GM18517 (cell line): ENCODE measurements at regions not wholly inside any gene's neighbourhood (a gene's known extent, or its start where the extent isn't known, plus 50 kb on each side); places are given as distances from the start of the nearest gene placed in this dataset.
"Not testable (repeated sequence)": the region's sequence is repeated elsewhere in the genome, so short reads cannot be mapped to it uniquely, and the experiment has no call there.

ENCODE experiments used
- ATAC-seq: cut with Tn5 transposase; IDR thresholded peaks from one replicate; pipeline ENCODE4 v1.9.1; 2021; ENCODE audit warnings: mild to moderate bottlenecking, moderate library complexity; ENCODE audit not compliant: unreplicated experiment

DNA sequence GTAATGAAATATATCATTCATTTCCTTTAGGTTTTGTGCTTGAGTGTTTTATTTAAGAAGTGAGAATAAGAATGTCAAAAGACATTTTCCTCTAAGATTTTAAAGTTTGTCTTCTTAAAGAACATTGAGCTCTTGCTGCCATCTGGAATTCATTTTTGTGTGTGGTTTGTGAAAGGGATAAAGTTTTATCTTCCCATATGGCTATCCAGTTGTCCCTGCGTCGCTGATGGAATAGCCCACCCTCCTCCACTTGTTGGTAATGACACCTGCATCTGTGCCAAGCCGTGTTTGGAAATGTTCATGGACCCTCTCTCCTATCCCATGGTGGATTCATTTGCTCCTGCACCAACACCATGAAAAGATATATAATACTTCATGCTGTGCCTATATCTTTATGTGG is 901.5 kb downstream of the BRD1 start:
- no peak for ATAC-seq

DNA sequence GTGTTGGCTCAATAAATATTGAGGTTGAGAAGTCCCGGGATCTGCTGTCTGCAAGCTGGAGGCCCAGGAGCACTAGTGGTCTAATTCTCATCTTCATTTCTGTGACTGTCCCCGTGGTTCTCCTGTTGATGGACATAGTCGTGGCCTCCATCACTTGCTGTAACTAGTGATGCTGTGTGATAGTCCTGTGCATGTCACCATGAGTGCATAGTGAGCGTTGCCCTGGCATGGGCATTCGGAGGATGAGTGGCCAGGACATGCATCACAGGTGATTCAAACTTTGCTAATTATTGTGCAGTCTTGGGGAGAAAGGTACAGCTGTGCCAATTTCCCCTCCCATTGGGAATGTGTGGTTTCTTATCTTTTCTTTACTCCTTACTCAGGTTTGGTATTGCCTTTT is 902.2 kb downstream of the BRD1 start:
- ATAC-seq: no peak

DNA sequence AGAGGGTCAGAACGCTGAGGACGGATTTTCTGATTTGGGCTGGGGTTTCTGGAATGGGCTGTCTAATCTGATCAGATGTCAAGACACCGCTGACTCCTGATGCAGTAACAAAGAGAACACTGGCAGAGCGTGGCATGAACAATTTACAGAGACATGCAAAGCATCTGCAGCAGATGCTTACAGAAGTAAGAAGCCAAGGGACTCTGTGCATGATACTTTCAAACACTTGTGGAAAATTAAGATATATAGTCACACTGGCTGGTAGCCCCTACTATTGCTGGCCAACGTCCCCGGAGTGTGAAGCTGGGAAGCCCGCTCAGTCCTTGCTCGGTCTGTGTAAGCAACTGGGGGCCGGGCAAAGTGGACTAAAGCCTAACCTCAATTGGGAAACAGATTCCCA is 903.7 kb downstream of the BRD1 start:
- no peak for ATAC-seq

DNA sequence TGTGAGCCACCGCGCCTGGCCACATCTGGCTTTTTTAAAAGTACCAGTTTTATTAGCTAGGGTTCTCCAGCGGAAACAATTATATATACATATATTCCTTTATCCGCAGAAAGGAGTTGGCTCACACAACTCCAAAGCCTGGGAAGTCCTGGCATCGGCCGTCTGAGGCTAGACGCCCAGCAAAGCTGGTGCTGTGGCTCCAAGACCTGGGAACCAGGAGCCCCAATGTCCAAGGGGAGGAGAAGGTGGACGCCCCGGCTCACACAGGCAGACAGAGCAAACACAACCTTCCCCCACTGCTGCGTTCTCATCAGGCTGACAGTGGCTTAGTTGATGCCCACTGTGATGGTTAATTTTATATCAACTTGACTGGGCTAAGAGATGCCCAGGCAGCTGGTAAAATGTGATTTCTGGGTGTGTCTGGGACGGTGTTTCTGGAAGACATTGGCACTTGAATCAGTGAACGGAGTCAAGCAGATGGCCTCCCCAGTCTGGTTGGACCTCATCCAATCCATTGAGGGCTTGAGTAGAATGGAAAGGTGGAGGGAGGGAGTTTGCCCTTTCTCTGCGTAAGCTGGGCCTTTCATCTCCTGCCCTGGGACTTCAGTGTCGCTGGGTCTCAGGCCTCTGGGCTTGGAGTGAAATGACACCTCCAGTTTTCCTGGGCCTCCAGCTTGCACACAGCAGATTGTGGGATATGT is 904.4 kb downstream of the BRD1 start:
- no peak for ATAC-seq

DNA sequence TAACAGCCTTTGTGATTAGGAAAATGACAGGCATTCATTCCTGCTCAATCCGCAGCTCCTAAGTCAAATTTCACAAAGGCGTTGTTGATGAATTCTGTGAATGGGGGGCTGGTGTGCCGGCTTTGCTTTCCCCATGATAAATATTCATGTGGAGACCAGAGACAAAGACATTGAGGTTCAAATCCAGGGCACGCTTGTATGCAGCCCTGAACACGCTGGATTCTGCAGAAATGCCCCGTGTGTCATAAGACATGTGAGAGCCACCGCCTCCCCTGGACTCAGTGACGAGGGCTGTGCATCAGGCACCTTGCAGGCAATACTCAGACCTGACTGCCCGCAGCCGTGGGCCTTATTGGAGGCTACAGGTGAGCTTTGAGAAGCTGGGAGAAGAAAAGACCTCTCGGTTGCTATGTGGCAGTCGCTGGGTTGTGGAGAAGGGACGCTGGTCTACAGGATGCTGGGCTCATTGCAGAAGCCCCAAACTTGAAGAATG is 906.2 kb downstream of the BRD1 start:
- no peak for ATAC-seq

DNA sequence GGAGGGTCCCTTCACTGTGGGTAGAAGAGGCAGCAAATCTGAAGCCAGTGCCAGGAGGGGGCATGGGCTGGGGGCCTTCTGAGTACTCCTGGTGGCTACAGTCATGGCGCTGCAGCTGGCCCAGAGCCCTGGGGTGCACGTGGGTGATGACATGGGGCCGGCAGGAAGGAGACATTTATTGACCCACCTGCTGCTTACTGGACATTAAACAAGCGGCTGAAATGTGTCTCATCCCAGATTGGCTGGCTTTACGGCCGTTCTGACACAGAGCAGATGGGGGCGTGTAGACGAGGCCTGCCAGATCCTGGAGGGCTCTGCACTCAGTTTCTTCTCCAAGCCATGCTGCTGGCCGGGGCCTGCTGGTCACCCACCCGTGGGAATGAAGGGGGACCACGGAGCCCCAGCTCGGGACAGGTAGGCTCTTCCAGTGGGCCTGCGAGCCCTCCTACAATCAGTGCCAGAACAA is 906.9 kb downstream of the BRD1 start:
- ATAC-seq: no peak

DNA sequence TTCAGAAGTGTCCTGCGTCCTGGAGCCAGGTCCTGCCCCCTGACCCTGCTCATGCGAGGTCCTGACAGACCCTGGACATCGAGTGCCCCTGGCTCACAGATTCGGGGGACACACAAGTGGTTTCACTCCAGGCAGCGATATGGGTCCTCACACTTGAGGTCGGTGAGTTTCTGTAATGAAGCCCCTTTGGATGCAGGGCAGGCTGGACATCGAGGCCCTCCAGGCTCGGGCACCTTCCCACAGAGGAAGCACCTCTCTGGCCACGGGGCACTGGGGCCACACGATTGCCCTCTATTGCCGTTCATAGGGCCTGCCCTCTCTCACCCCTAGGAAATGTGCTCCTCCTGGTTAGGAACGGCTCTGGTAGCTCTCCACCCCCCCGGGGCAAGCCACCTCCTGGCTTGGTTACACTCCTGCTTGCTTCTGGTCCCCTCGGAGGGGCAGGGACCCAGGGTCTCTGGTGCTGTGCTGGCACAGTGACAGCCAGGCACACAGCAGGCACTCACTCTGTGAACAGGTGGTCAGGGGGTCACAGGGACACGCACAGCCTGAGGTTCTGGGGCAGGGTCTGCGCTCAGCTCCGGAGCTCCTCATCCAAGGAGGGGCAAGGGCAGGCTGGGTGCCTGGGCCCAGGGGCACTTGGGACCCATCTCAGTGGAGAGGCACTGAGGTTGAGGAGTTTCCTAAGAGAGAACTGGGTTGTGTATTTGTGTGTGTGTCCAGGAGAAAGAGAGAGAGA is 907.7 kb downstream of the BRD1 start:
- ATAC-seq: no peak

DNA sequence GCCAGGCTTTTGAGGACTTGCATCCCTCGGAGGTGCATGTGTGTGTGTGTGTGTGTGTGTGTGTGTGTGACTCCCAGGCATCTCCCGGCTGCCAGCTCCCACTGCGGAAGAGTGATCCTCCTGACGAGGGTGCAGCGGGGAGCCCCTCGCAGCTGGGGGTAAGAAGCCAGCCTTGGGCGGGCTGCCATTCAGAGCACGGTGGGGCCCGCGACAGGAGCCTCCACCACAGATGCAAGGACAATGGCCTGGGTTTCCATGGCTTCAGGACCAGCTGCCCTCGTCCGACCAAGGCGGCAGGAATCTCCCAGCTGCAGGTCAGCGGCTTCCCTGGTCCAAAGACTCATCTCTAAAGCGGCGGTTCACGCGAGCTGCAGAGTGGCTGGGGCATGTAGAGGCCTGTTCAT is 908.5 kb downstream of the BRD1 start:
- ATAC-seq: no peak

DNA sequence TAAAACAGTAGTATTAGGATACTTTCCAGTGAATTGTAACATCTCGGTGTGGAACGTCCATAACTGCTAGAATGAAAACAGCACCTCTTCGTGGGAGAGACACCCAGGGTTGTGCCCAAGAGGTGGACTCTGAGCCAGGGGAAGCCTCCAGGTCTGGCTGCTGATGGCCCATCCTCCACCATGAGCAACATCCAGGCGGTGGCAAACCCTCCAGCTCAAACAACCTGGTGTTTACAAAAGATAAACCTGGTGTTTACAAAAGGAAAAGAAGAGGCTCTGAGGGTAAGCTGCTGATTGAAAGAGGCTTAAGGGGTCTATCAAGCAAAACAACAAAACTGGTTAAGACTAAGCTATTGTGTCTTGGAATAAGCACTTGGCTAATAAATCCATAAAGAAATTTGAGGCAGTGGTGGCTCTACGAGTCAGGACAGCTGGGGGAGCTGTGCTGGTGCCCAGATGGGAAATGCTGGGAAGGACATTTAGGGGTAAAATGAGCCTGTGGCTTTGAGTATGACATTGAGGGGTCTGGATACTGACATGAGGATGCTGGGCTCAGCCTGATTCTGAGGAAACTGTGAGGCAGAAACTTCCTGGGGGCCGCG is 909.0 kb downstream of the BRD1 start:
- no peak for ATAC-seq

DNA sequence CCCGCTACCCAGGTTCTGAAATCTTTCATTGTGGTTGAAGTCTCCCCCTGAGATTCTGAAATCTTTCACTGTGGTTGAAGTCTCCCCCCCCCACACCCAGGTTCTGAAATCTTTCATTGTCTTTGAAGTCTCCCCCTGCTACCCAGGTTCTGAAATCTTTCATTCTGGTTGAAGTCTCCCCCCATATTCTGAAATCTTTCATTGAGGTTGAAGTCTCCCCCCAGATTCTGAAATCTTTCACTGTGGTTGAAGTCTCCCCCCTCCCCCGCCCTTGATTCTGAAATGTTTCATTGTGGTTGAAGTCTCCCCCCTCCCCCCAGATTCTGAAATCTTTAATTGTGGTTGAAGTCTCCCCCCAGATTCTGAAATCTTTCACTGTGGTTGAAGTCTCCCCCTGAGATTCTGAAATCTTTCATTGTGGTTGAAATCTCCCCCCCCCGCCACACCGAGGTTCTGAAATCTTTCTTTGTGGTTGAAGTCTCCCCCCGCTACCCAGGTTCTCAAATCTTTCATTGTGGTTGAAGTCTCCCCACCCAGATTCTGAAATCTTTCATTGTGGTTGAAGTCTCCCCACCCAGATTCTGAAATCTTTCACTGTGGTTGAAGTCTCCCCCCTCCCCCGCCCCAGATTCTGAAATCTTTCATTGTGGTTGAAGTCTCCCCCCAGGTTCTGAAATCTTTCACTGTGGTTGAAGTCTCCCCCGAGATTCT is 915.2 kb downstream of the BRD1 start:
- ATAC-seq: not testable (repeated sequence)

DNA sequence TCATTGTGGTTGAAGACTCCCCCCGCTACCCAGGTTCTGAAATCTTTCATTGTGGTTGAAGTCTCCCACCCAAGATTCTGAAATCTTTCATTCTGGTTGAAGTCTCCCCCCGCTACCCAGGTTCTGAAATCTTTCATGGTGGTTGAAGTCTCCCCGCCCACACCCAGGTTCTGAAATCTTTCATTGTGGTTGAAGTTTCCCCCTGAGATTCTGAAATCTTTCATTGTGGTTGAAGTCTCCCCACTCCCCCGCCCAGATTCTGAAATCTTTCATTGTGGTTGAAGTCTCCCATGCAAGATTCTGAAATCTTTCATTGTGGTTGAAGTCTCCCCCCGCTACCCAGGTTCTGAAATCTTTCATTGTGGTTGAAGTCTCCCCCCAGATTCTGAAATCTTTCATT is 916.0 kb downstream of the BRD1 start:
- not testable (repeated sequence) for ATAC-seq

DNA sequence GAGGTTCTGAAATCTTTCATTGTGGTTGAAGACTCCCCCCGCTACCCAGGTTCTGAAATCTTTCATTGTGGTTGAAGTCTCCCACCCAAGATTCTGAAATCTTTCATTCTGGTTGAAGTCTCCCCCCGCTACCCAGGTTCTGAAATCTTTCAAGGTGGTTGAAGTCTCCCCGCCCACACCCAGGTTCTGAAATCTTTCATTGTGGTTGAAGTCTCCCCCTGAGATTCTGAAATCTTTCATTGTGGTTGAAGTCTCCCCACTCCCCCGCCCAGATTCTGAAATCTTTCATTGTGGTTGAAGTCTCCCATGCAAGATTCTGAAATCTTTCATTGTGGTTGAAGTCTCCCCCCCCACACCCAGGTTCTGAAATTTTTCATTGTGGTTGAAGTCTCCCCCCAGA is 916.6 kb downstream of the BRD1 start:
- ATAC-seq: not testable (repeated sequence)

DNA sequence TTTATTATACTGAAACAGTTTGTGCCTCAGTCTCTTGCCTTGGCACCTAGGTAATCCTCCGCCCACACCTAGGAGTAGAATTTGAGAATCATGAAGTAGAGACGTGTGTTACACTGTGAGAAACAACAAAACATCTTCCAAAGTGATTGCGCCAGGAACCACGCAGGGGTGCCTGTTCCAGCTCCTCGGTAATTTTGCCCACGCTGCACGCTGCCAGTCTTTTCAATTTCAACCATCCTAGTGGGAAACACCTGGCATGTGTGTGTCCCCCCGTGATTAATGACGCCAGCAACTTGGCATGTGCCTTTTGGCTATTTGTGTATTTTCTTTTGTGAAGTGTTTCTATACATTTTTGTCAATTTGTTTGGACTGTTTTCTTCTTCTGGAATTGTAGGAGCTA is 919.1 kb downstream of the BRD1 start:
- ATAC-seq: no peak

DNA sequence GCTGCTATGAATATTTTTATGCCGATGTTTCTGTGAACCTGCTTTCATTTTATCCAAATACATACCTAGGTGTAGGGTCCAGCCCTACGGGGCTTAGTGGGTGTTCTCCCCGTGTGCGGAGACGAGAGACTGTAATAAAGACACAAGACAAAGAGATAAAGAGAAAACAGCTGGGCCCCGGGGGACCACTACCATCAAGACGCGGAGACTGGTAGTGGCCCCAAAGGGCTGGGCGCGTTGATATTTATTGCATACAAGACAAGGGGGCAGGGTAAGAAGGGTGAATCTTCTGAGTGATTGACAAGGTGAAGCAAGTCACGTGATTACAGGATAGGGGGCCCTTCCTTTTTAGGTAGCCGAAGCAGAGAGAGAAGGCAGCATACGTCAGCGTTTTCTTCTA is 920.1 kb downstream of the BRD1 start:
- ATAC-seq: no peak

DNA sequence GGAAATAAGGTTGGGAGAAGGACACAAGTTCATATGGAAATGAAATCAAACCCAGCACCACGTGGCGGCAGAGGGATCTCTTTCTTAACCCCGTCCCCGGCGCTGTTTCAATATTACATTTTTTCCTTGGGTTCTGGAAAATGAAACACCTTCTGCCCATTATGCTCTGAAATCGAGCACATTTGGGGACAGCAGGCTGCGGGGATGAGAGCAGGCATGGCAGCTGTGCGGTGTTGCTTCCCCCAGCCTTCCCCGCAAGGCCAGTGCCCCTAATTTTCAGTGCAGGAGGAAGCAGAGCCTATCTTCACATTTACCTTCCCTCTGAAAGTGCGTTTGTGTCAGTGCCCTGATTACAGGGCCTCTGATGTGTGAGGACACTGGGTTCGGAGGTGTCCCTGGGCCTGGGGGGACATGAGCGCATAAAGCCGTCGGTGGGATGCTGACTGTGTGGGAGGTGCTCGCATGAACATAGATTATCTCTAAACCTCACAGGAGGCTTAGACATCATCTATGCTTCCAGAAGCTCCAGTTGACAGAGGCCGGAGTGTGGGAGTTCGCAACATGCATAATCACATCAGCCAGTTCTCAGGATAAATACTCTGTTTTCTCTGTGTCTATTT is 921.3 kb downstream of the BRD1 start:
- ATAC-seq: no peak

DNA sequence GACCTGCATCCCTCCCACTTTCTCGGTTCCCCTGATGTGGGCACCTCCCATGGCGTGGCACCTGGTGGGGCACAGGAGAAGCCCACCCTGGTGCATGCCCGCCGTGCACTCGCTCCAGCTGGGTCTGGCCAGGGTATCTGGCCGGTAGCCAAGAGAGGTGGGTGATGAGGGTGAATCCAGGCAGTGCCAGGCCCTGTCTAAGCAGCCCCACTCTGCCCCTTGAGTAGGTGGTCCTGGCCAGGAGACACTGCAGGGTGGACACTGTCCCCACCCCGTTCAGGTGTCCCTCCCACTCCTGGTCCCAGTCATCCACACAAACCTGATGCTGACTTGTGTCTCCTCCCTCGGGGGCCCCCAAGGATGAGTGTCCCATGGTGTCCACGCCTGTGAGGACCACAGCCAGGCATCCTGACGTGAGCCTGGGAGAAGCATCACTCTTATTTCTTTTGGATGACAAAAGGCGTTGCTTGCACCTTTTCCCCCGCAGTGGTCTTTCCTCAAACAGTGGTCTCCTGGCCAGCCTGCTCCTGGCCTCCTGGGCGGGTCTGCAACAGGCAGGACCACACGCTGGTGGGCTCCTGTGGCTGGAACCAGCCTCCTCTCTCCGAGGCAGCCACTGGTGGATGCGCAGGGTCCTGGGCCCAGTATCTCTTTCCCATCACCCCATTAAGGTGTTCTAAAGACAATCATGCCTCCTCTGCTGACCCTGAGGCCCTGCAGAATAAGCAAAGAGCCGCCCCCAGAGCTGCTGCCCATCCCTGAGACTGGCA is 922.3 kb downstream of the BRD1 start:
- no peak for ATAC-seq

DNA sequence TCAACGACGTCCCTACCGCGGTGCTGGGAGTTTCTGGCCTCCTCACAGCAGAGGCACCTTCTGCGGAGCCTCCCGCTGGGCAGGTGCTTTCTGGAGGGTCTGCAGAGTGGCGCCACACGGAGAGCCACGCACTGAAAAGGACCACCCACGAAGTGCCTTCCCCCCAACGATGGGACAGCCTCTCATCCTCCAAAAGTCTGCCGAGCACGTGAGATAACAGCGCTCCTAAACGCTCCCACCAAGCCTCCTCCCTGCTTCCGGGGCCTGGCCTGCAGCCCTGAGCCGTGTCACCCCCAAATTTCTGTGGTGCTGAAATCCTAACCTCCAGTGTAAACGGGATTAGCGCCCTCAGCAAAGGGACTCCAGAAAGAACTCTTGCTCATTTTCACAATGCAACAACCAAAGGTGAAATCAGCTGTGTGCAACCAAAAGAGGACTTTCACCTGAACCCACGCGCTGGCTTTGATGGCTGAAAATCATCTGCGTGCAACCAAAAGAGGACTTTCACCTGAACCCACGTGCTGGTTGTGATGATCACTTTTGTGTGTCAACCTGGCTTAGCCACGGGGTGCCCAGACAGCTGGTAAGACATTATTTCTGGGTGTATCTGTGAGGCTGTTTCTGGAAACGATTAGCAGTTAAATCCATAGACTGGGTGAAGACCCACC is 924.6 kb downstream of the BRD1 start:
- no peak for ATAC-seq

DNA sequence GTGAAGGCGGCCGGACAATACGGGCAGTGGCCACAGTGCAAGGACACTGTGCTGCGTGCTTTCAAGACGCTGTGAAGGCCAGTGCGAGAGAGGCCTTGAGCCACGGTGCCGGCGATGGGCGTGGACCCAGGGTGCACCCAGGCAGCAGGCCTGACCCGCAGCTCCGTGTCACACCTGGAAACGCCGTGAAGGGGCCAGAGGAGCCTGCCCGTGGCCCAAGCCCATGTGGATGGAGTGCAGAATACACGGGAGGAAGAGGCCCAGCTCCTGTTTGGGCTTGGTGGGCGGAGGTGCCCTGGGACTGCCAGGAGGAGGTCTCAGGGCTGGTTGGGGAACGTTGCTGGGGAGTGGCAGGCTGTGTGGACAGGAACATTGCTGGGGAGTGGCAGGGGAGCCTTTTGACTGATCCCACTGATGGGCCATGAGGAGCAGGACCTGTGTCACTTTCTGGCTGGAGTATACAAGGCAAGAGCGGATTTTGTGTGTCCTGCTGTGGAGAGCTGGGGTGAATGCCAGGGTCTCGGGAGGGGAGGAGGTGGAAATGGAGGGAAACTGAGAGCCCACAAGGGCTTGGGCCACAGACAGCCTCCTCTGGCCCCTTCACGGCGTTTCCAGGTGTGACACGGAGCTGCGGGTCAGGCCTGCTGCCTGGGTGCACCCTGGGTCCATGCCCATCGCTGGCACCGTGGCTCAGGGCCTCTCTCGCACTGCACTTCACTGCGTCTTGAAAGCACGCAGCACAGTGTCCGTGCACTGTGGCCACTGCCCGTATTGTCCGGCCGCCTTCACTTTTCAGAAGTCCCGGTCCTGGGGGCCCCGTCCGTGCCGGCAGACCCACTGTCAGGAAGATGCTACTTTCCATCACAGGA is 925.4 kb downstream of the BRD1 start:
- ATAC-seq: no peak

DNA sequence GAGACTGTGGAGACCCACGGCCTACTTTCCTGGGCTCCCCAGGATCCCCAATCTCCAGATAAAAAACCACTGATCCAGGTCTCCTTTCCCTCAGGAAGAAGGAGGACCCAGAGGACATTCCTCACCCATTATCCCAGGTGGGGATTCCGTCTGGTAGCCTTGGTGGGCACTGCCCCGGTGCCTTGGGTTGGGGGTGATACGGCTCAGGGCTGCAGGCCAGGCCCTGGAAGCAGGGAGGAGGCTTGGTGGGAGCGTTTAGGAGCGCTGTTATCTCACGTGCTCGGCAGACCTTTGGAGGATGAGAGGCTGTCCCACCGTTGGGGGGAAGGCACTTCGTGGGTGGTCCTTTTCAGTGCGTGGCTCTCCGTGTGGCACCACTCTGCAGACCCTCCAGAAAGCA is 926.3 kb downstream of the BRD1 start:
- ATAC-seq: no peak
